ENCODE measurements at regions not wholly inside any gene's neighbourhood (a gene's known extent, or its start where the extent isn't known, plus 50 kb on each side); places are given as distances from the start of the nearest gene placed in this dataset.

GRCh38 chr11:112366777-112367176, 106.1 kb upstream of the PLET1 start:
- TF ChIP-seq CTCF (IDR thresholded peaks at IDR 0.05) (no peak), ZFX (IDR thresholded peaks at IDR 0.05; ENCODE audit: borderline replicate concordance) (no peak)
